Neuronal stem cell (in vitro differentiated cells): ENCODE measurements at regions not wholly inside any gene's neighbourhood (a gene's known extent, or its start where the extent isn't known, plus 50 kb on each side); places are given as distances from the start of the nearest gene placed in this dataset.

Experiments used
- DNase-seq: peaks from one replicate; pipeline ENCODE4 v3.0.0-alpha.2; 2013; ENCODE audit warnings: low spot score
- H2AFZ ChIP-seq: one replicate; pipeline ENCODE4 v1.6.1; 2013; ENCODE audit warnings: mild to moderate bottlenecking, low read length, inconsistent platforms
- H2AK5ac ChIP-seq: 2 replicates; pipeline ENCODE4 v1.6.1; 2013; ENCODE audit warnings: low read depth, mild to moderate bottlenecking, inconsistent platforms, low read length, moderate library complexity, mixed read lengths
- H2BK120ac ChIP-seq: 2 replicates; pipeline ENCODE4 v1.6.1; 2013; ENCODE audit warnings: low read depth, mild to moderate bottlenecking, inconsistent platforms, low read length, moderate library complexity, mixed read lengths
- H2BK12ac ChIP-seq: one replicate; pipeline ENCODE4 v1.6.1; 2013; ENCODE audit warnings: low read length, inconsistent platforms
- H2BK15ac ChIP-seq: 2 replicates; pipeline ENCODE4 v1.6.1; 2013; ENCODE audit warnings: mild to moderate bottlenecking, low read length, inconsistent platforms, mixed read lengths
- H2BK5ac ChIP-seq: one replicate; pipeline ENCODE4 v1.6.1; 2013; ENCODE audit warnings: inconsistent platforms, mild to moderate bottlenecking, low read length, moderate library complexity
- H3K14ac ChIP-seq: one replicate; pipeline ENCODE4 v1.6.1; 2013; ENCODE audit warnings: low read length, inconsistent platforms
- H3K18ac ChIP-seq: 2 replicates; pipeline ENCODE4 v1.6.1; 2013; ENCODE audit warnings: low read length, inconsistent platforms
- H3K23ac ChIP-seq: 2 replicates; pipeline ENCODE4 v1.6.1; 2013; ENCODE audit warnings: low read depth, mild to moderate bottlenecking, mixed read lengths, low read length, inconsistent platforms; ENCODE audit not compliant: poor library complexity
- H3K27ac ChIP-seq: replicated peaks from 3 replicates; pipeline ENCODE4 v1.5.1; 2013; ENCODE audit warnings: low read length, inconsistent platforms
- H3K27me3 ChIP-seq, 3 experiments: 2 replicates each; pipeline ENCODE4 v1.6.1; 2013; ENCODE audit warnings: low read length in 3 of 3, mild to moderate bottlenecking in 2 of 3, inconsistent platforms in 1 of 3, low read depth in 1 of 3, mixed read lengths in 1 of 3, moderate library complexity in 1 of 3; ENCODE audit not compliant: control insufficient read depth in 3 of 3, insufficient read depth in 3 of 3
- H3K36me3 ChIP-seq, 2 donors: replicated peaks in 1 of 2; 2 replicates each; pipeline ENCODE4 v1.6.1; 2013; ENCODE audit warnings: low read length in 2 of 2; ENCODE audit not compliant: control insufficient read depth in 2 of 2, insufficient read depth in 2 of 2
- H3K4ac ChIP-seq: 2 replicates; pipeline ENCODE4 v1.6.1; 2013; ENCODE audit warnings: inconsistent platforms, mild to moderate bottlenecking, low read length, moderate library complexity
- H3K4me1 ChIP-seq, 2 donors: 1 replicate in 1 of 2; 2 replicates in 1 of 2; pipeline ENCODE4 v1.6.1; 2013; ENCODE audit warnings: low read length in 2 of 2, low read depth in 1 of 2; ENCODE audit not compliant: control insufficient read depth in 2 of 2, insufficient read depth in 1 of 2
- H3K4me2 ChIP-seq: one replicate; pipeline ENCODE4 v1.6.1; 2013; ENCODE audit warnings: mild to moderate bottlenecking, low read length, inconsistent platforms; ENCODE audit not compliant: insufficient read depth, poor library complexity, severe bottlenecking
- H3K4me3 ChIP-seq, 2 donors: 2 replicates each; pipeline ENCODE4 v1.5.1; 2013; ENCODE audit warnings: low read length in 2 of 2, mild to moderate bottlenecking in 2 of 2, inconsistent platforms in 1 of 2, moderate library complexity in 1 of 2
- H3K79me1 ChIP-seq: one replicate; pipeline ENCODE4 v1.6.1; 2013; ENCODE audit warnings: low read depth, mild to moderate bottlenecking, inconsistent platforms, low read length, moderate library complexity
- H3K9ac ChIP-seq: one replicate; pipeline ENCODE4 v1.6.1; 2013; ENCODE audit warnings: mild to moderate bottlenecking, low read depth, low read length, inconsistent platforms; ENCODE audit not compliant: poor library complexity
- H3K9me3 ChIP-seq, 2 donors: replicated peaks in 1 of 2; 2 replicates each; pipeline versions ENCODE3 to v1.6.1; 2013; ENCODE audit warnings: low read length in 2 of 2, mild to moderate bottlenecking in 2 of 2, inconsistent platforms in 1 of 2, low read depth in 1 of 2, mixed read lengths in 1 of 2, moderate library complexity in 1 of 2; ENCODE audit not compliant: control insufficient read depth in 2 of 2, insufficient read depth in 1 of 2
- H4K8ac ChIP-seq: one replicate; pipeline ENCODE4 v1.6.1; 2013; ENCODE audit warnings: low read depth, mild to moderate bottlenecking, inconsistent platforms, low read length, moderate library complexity
- H4K91ac ChIP-seq: one replicate; pipeline ENCODE4 v1.6.1; 2013; ENCODE audit warnings: low read length, low read depth, mild to moderate bottlenecking, inconsistent platforms; ENCODE audit not compliant: poor library complexity
- WGBS, 2 donors: extraction: QIAGEN DNeasy Blood & Tissue Kit; methylation state at CpG; one replicate each; pipeline ENCODE4 v1.1.7; 2013; ENCODE audit warnings: missing lambda C conversion rate in 2 of 2, mixed read lengths in 1 of 2; ENCODE audit not compliant: insufficient read length in 2 of 2, insufficient replicate concordance in 1 of 2; ENCODE audit errors: extremely low coverage in 2 of 2; 5-methylcytosine and 5-hydroxymethylcytosine counted together

DNA sequence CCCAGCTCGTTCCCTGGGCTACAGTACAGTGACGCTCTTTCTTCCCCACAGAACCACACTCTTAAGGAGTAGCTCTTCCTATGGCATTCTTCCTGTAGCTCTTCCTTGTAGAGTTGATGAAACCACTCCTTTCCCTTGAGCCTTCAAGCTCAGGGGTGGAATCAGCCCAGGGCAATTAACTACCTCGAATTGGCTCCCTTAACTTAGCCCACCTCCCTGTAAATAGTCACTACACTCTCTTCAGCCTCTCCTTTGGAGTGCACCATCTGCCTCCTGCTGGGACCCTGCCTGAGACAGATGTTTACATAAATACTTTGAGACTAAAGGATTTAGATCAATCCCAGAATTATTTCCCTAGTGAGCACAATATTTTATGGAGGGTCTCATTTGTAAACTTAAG is 537.8 kb upstream of the AUTS2 start:
- Histone ChIP-seq H2BK120ac (no peak overlapping the region), H3K4me3 (no peak overlapping the region), H4K91ac (no peak overlapping the region), H2BK12ac (no peak overlapping the region), H2AFZ (no peak overlapping the region), H3K14ac (no peak overlapping the region), H3K4me2 (no peak overlapping the region), H3K27ac (no peak overlapping the region), H3K18ac (no peak overlapping the region), H3K9me3 (peaks cover 0 to 3% of the 10 kb centered on the region in 2 donors), H3K23ac (no peak overlapping the region), H2BK5ac (no peak overlapping the region), H3K79me1 (no peaks in the 10 kb centered on the region), H3K4ac (no peak overlapping the region), H3K27me3 (no peaks in the 10 kb centered on the region), H4K8ac (no peak overlapping the region), H3K9ac (no peak overlapping the region), H3K36me3 (no peaks in the 10 kb centered on the region), H2BK15ac (no peak overlapping the region), H3K4me1 (no peaks in the 10 kb centered on the region), H2AK5ac (no peak overlapping the region)
- WGBS, 2 donors = no CpG with 5 or more reads among the region's 3 CpGs
- no peak for DNase-seq

DNA sequence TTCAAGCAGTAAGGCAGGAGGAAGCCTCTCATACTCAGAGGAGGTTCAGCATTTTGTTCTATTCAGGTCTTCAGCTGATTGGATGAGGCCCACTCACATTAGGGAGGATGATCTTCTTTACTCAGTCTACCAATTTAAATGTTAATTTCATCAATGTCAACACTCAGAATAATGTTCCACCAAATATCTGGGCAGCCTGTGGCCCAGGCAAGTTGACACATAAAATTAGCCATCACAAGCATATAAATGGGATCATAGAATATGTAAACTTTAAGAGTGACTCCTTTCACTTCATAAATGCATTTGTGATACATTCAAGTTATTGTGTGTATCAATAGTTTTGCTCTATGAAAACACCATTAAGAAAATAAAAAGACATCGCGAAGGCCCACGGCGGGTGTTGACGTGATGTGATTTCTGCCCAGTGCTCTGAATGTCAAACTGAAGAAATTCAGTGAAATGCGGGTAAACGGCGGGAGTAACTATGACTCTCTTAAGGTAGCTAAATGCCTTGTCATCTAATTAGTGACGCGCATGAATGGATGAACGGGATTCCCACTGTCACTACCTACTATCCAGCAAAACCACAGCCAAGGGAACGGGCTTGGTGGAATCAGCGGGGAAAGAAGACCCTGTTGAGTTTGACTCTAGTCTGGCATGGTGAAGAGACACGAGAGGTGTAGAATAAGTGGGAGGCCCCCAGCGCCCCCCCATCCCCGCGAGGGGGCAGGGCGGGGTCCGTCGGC is 536.1 kb upstream of the AUTS2 start:
- Histone ChIP-seq H3K79me1 (no peaks in the 10 kb centered on the region), H3K4me3 (no peak overlapping the region), H3K18ac (no peak overlapping the region), H4K8ac (no peak overlapping the region), H4K91ac (no peak overlapping the region), H3K36me3 (no peaks in the 10 kb centered on the region), H2BK5ac (no peak overlapping the region), H2BK15ac (no peak overlapping the region), H3K9me3 (peaks cover 0 to 1% of the 10 kb centered on the region in 2 donors), H3K23ac (no peak overlapping the region), H3K4me2 (no peak overlapping the region), H2BK120ac (no peak overlapping the region), H3K4ac (no peak overlapping the region), H3K14ac (no peak overlapping the region), H3K4me1 (no peaks in the 10 kb centered on the region), H3K9ac (no peak overlapping the region), H3K27me3 (no peaks in the 10 kb centered on the region), H2AFZ (no peak overlapping the region), H3K27ac (no peak overlapping the region), H2AK5ac (no peak overlapping the region), H2BK12ac (no peak overlapping the region)
- peak; percentile 12 for DNase-seq
- WGBS, 2 donors = no CpG with 5 or more reads among the region's 20 CpGs

- Histone ChIP-seq H4K91ac (no peak overlapping the region), H2BK5ac (no peak overlapping the region), H3K27ac (no peak overlapping the region), H3K27me3 (no peaks in the 10 kb centered on the region), H2BK12ac (no peak overlapping the region), H3K14ac (no peak overlapping the region), H3K4ac (no peak overlapping the region), H3K4me2 (no peak overlapping the region), H3K79me1 (no peaks in the 10 kb centered on the region), H3K4me3 (no peak overlapping the region), H2AFZ (no peak overlapping the region), H2BK120ac (no peak overlapping the region), H3K23ac (no peak overlapping the region), H4K8ac (no peak overlapping the region), H3K9me3 (peaks cover 0 to 3% of the 10 kb centered on the region in 2 donors), H3K9ac (no peak overlapping the region), H3K4me1 (no peaks in the 10 kb centered on the region), H2BK15ac (no peak overlapping the region), H2AK5ac (no peak overlapping the region), H3K18ac (no peak overlapping the region), H3K36me3 (no peaks in the 10 kb centered on the region)
- no CpG with 5 or more reads among the region's 3 CpGs for WGBS, 2 donors
- no peak for DNase-seq
These were observed 530.9 kb upstream of the AUTS2 start for GRCh38 chr7:69067397-69067796.

GRCh38 chr7:69070476-69070875 is 527.8 kb upstream of the AUTS2 start:
- H3K4me2 ChIP-seq = no peak overlapping the region
- no peak overlapping the region for H2BK5ac ChIP-seq
- no peaks in the 10 kb centered on the region for H3K79me1 ChIP-seq
- no peak overlapping the region for H2BK12ac ChIP-seq
- no peaks in the 10 kb centered on the region for H3K27me3 ChIP-seq
- no peak overlapping the region for H3K27ac ChIP-seq
- DNase-seq = no peak
- H3K4me3 ChIP-seq = no peak overlapping the region
- H3K18ac ChIP-seq = no peak overlapping the region
- no peaks in the 10 kb centered on the region for H3K36me3 ChIP-seq
- H3K23ac ChIP-seq = no peak overlapping the region
- no peak overlapping the region for H3K4ac ChIP-seq
- H3K4me1 ChIP-seq = no peaks in the 10 kb centered on the region
- H2BK120ac ChIP-seq = no peak overlapping the region
- no peak overlapping the region for H2AFZ ChIP-seq
- H4K8ac ChIP-seq = no peak overlapping the region
- no CpG with 5 or more reads among the region's 3 CpGs for WGBS, 2 donors
- H4K91ac ChIP-seq = no peak overlapping the region
- H3K9me3 ChIP-seq = peaks cover 0 to 3% of the 10 kb centered on the region in 2 donors
- H2AK5ac ChIP-seq = no peak overlapping the region
- no peak overlapping the region for H3K9ac ChIP-seq
- H3K14ac ChIP-seq = no peak overlapping the region
- no peak overlapping the region for H2BK15ac ChIP-seq
